Gastroesophageal sphincter (tissue), 4 donors: ENCODE measurements at regions not wholly inside any gene's neighbourhood (a gene's known extent, or its start where the extent isn't known, plus 50 kb on each side); places are given as distances from the start of the nearest gene placed in this dataset.
A peak's percentile ranks its signal among the peaks of the same experiment; 100 is the strongest.
"Not testable (repeated sequence)": the region's sequence is repeated elsewhere in the genome, so short reads cannot be mapped to it uniquely, and the experiment has no call there.

Source experiments
- ATAC-seq: fragments of 150-250 bp; one replicate; pipeline ENCODE4 v1.9.1; 2016; ENCODE audit warnings: mild to moderate bottlenecking, moderate library complexity
- H3K27ac ChIP-seq, 4 donors: fragments of 200-600 bp; sonication (generic) in 3 of 4; 1 replicate in 3 of 4; 2 replicates in 1 of 4; pipeline ENCODE4 v1.5.1; 2016 to 2019
- H3K27me3 ChIP-seq: fragments of 200-600 bp; sonication (generic); one replicate; pipeline ENCODE4 v1.5.1; 2019
- H3K36me3 ChIP-seq, 2 donors: fragments of 200-600 bp; sonication (generic); one replicate each; pipeline ENCODE4 v1.5.1; 2019; ENCODE audit warnings: control low read depth in 1 of 2
- H3K4me1 ChIP-seq, 3 donors: fragments of 200-600 bp; sonication (generic); 1 replicate in 2 of 3; 2 replicates in 1 of 3; pipeline ENCODE4 v1.5.1; 2016 to 2019; ENCODE audit warnings: control low read depth in 2 of 3
- H3K4me3 ChIP-seq, 2 donors: fragments of 200-600 bp; sonication (generic); one replicate each; pipeline ENCODE4 v1.5.1; 2019; ENCODE audit warnings: mild to moderate bottlenecking in 1 of 2, moderate library complexity in 1 of 2
- H3K9me3 ChIP-seq, 3 donors: fragments of 200-600 bp; sonication (generic); one replicate each; pipeline ENCODE4 v1.5.1; 2017 to 2019; ENCODE audit warnings: control low read depth in 2 of 3
- EP300 ChIP-seq: sonication (generic); formaldehyde crosslinking; IDR thresholded peaks from one replicate; pipeline ENCODE4 v1.6.1; 2017; ENCODE audit warnings: antibody characterized with exemption, mild to moderate bottlenecking
- POLR2A ChIP-seq, 2 donors: fragments of 450-650 bp; IDR thresholded peaks; one replicate each; pipeline ENCODE4 v1.6.1; 2017; ENCODE audit warnings: antibody characterized with exemption in 2 of 2, mild to moderate bottlenecking in 2 of 2, moderate library complexity in 1 of 2
- POLR2AphosphoS5 ChIP-seq: sonication (generic); formaldehyde crosslinking; IDR thresholded peaks from one replicate; pipeline ENCODE4 v1.6.1; 2017; ENCODE audit warnings: antibody characterized with exemption
- WGBS, 2 donors: methylation state at CpG; one replicate each; pipeline ENCODE4 v1.1.5; 2018; ENCODE audit warnings: low coverage in 1 of 2; 5-methylcytosine and 5-hydroxymethylcytosine counted together
- TF ChIP-seq, protein P1 (sequence below), 4 experiments: fragments of 200-600 bp in 2 of 4; fragments of 450-650 bp in 2 of 4; sonication (generic) in 1 of 4; IDR thresholded peaks; one replicate each; pipeline ENCODE4 v1.5.1; 2017 to 2019; ENCODE audit warnings: antibody characterized with exemption in 4 of 4, mild to moderate bottlenecking in 2 of 4, moderate library complexity in 2 of 4

DNA sequence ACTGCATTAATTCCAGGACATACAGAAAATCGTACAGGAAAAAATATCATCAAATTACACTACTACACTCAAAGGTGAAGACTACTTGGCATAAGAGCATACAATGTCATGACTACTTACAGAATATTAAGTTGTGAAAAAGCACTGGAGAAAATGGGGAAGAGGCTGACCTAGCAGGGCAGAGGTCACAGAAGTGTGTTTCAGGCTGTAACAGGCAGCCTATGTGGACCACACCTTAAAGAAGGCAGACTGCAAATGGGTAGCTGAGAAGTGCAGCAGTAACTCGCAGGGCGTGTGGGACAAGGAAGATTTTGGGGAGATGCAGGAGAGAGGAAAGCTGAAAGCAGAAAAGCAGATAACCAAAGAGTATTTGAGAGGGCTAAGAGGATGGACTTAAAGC lies 167.0 kb upstream of the PIK3R1 start:
- no peaks in the 10 kb centered on the region for H3K4me1 ChIP-seq
- no peaks in the 10 kb centered on the region for H3K36me3 ChIP-seq
- H3K27ac ChIP-seq = no peak overlapping the region
- 94 to 95% methylated on average over 3 of the region's 3 CpGs for WGBS, 2 donors
- no peaks in the 10 kb centered on the region for H3K27me3 ChIP-seq
- ATAC-seq = no peak
- H3K9me3 ChIP-seq = peaks cover 0 to 6% (median 0%) of the 10 kb centered on the region in 3 donors
- H3K4me3 ChIP-seq = no peak overlapping the region
- TF ChIP-seq, protein P1, sequence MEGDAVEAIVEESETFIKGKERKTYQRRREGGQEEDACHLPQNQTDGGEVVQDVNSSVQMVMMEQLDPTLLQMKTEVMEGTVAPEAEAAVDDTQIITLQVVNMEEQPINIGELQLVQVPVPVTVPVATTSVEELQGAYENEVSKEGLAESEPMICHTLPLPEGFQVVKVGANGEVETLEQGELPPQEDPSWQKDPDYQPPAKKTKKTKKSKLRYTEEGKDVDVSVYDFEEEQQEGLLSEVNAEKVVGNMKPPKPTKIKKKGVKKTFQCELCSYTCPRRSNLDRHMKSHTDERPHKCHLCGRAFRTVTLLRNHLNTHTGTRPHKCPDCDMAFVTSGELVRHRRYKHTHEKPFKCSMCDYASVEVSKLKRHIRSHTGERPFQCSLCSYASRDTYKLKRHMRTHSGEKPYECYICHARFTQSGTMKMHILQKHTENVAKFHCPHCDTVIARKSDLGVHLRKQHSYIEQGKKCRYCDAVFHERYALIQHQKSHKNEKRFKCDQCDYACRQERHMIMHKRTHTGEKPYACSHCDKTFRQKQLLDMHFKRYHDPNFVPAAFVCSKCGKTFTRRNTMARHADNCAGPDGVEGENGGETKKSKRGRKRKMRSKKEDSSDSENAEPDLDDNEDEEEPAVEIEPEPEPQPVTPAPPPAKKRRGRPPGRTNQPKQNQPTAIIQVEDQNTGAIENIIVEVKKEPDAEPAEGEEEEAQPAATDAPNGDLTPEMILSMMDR (IDR thresholded peaks at IDR 0.05) = no peak
- TF ChIP-seq POLR2A (IDR thresholded peaks at IDR 0.05) (no peak), EP300 (no peak), POLR2AphosphoS5 (no peak)

DNA sequence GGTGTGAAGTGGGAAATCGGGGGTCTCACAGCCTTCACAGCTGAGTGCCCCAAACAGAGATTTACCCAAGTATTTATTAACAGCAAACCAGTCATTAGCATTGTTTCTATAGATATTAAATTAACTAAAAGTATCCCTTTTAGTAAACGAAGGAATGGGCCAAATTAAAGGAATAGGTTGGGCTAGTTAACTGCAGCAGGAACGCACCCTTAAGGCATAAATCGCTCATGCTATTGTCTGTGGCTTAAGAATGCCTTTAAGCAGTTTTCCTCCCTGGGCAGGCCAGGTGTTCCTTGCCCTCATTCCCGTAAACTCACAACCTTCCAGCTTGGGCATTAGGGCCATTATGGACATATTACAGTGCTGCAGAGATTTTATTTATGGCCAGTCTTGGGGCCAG lies 167.5 kb upstream of the PIK3R1 start:
- not testable (repeated sequence) for H3K9me3 ChIP-seq, H3K4me3 ChIP-seq, H3K36me3 ChIP-seq, ATAC-seq, H3K27me3 ChIP-seq, H3K4me1 ChIP-seq, H3K27ac ChIP-seq
- WGBS, 2 donors = 91 to 96% methylated on average over 5 of the region's 5 CpGs

- H3K27me3 ChIP-seq = no peaks in the 10 kb centered on the region
- no peak for ATAC-seq
- H3K36me3 ChIP-seq = no peaks in the 10 kb centered on the region
- 93 to 100% methylated on average over 1 of the region's 1 CpG for WGBS, 2 donors
- H3K4me3 ChIP-seq = no peak overlapping the region
- H3K9me3 ChIP-seq = peaks cover 0 to 6% (median 0%) of the 10 kb centered on the region in 3 donors
- no peak overlapping the region for H3K27ac ChIP-seq
- TF ChIP-seq, protein P1 (IDR thresholded peaks at IDR 0.05) = no peak
- TF ChIP-seq EP300 (no peak), POLR2AphosphoS5 (no peak), POLR2A (IDR thresholded peaks at IDR 0.05) (no peak)
- H3K4me1 ChIP-seq = no peaks in the 10 kb centered on the region
Measured at GRCh38 chr5:68047035-68047434, 168.5 kb upstream of the PIK3R1 start.

- Histone ChIP-seq H3K4me3 (no peak overlapping the region), H3K27ac (no peak overlapping the region), H3K4me1 (no peaks in the 10 kb centered on the region), H3K27me3 (no peaks in the 10 kb centered on the region), H3K9me3 (peaks cover 0 to 6% (median 0%) of the 10 kb centered on the region in 3 donors), H3K36me3 (no peaks in the 10 kb centered on the region)
- 63 to 94% methylated on average over 3 to 5 of the region's 5 CpGs for WGBS, 2 donors
- no peak for ATAC-seq
- no peak for TF ChIP-seq POLR2AphosphoS5
Measured at GRCh38 chr5:68046445-68046844, 169.1 kb upstream of the PIK3R1 start.

GRCh38 chr5:68041293-68041692 lies 174.3 kb upstream of the PIK3R1 start:
- 67 to 77% methylated on average over 2 to 6 of the region's 8 CpGs for WGBS, 2 donors
- H3K27ac ChIP-seq = no peak overlapping the region
- no peak for ATAC-seq
- no peaks in the 10 kb centered on the region for H3K9me3 ChIP-seq
- no peak overlapping the region for H3K4me3 ChIP-seq
- no peaks in the 10 kb centered on the region for H3K4me1 ChIP-seq
- no peaks in the 10 kb centered on the region for H3K27me3 ChIP-seq
- H3K36me3 ChIP-seq = no peaks in the 10 kb centered on the region
- TF ChIP-seq, protein P1 (IDR thresholded peaks at IDR 0.05) = no peak
- TF ChIP-seq POLR2A (IDR thresholded peaks at IDR 0.05) (no peak), POLR2AphosphoS5 (no peak), EP300 (no peak)

DNA sequence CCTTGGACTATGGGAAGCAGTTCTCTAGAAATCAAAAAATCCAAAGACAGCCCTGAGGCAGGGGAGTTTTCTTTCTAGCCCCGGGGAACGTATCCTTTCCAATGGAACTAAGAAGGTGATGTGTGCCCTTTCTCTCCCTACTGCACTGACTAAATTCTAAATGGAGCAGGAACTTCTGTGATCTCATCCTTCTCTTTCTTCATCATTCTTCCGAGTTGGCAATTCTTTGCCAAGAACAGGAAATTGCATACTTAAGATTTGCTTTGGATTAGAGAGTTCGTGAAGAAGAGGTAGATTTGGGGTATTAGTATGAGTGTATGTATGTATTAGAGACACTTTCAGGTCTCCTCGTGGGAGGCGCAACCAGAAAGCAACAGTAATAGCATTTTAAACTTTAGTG lies 178.0 kb upstream of the PIK3R1 start:
- Histone ChIP-seq H3K4me3 (no peak overlapping the region), H3K36me3 (no peaks in the 10 kb centered on the region), H3K9me3 (no peaks in the 10 kb centered on the region), H3K27me3 (no peaks in the 10 kb centered on the region), H3K27ac (no peak overlapping the region), H3K4me1 (peaks cover 0 to 21% (median 4%) of the 10 kb centered on the region in 3 donors)
- ATAC-seq = peak; percentile 33
- TF ChIP-seq POLR2A (IDR thresholded peaks at IDR 0.05) (no peak), EP300 (no peak), POLR2AphosphoS5 (no peak)
- TF ChIP-seq, protein P1 (IDR thresholded peaks at IDR 0.05) = no peak
- WGBS, 2 donors = 67 to 72% methylated on average over 3 to 6 of the region's 6 CpGs
